H9 (cell line): ENCODE measurements at regions not wholly inside any gene's neighbourhood (a gene's known extent, or its start where the extent isn't known, plus 50 kb on each side); places are given as distances from the start of the nearest gene placed in this dataset.

Experiments used
- DNase-seq: peaks from one replicate; pipeline ENCODE4 v3.0.0-alpha.2; 2017
- H2AFZ ChIP-seq: one replicate; pipeline ENCODE4 v1.6.1; 2013; ENCODE audit warnings: mild to moderate bottlenecking, low read length, control low read depth, moderate library complexity
- H2AK5ac ChIP-seq: 2 replicates; pipeline ENCODE4 v1.6.1; 2013; ENCODE audit warnings: low read length, control low read depth, mixed read lengths; ENCODE audit not compliant: insufficient read length
- H2BK120ac ChIP-seq: one replicate; pipeline ENCODE4 v1.6.1; 2013; ENCODE audit warnings: low read depth, mild to moderate bottlenecking, low read length, control low read depth, inconsistent platforms; ENCODE audit not compliant: poor library complexity, severe bottlenecking
- H2BK12ac ChIP-seq: 2 replicates; pipeline ENCODE4 v1.6.1; 2013; ENCODE audit warnings: low read length, control low read depth, mixed read lengths, low read depth; ENCODE audit not compliant: insufficient read length
- H2BK15ac ChIP-seq: 2 replicates; pipeline ENCODE4 v1.6.1; 2013; ENCODE audit warnings: low read depth, low read length, control low read depth
- H2BK20ac ChIP-seq: one replicate; pipeline ENCODE4 v1.6.1; 2013; ENCODE audit warnings: low read depth, mild to moderate bottlenecking, low read length, control low read depth, inconsistent platforms; ENCODE audit not compliant: poor library complexity, severe bottlenecking
- H2BK5ac ChIP-seq: 2 replicates; pipeline ENCODE4 v1.6.1; 2013; ENCODE audit warnings: low read length, control low read depth, mixed read lengths; ENCODE audit not compliant: insufficient read length
- H3K14ac ChIP-seq: 2 replicates; pipeline ENCODE4 v1.6.1; 2013; ENCODE audit warnings: low read length, control low read depth; ENCODE audit not compliant: insufficient read depth
- H3K18ac ChIP-seq: 2 replicates; pipeline ENCODE4 v1.6.1; 2013; ENCODE audit warnings: low read depth, mild to moderate bottlenecking, mixed read lengths, low read length, control low read depth; ENCODE audit not compliant: insufficient read length
- H3K23ac ChIP-seq: 2 replicates; pipeline ENCODE4 v1.6.1; 2013; ENCODE audit warnings: low read length, control low read depth, mixed read lengths, low read depth; ENCODE audit not compliant: insufficient read length
- H3K23me2 ChIP-seq: 2 replicates; pipeline ENCODE4 v1.6.1; 2013; ENCODE audit warnings: low read depth, mild to moderate bottlenecking, mixed read lengths, low read length, control low read depth; ENCODE audit not compliant: insufficient read length, poor library complexity, severe bottlenecking
- H3K27ac ChIP-seq: 2 replicates; pipeline ENCODE4 v1.5.1; 2013; ENCODE audit warnings: low read length, control low read depth, mixed read lengths, low read depth; ENCODE audit not compliant: insufficient read length
- H3K27me3 ChIP-seq: 2 replicates; pipeline ENCODE4 v1.6.1; 2013; ENCODE audit warnings: low read length, control low read depth, inconsistent platforms; ENCODE audit not compliant: insufficient read depth
- H3K4ac ChIP-seq: 2 replicates; pipeline ENCODE4 v1.6.1; 2013; ENCODE audit warnings: low read depth, mild to moderate bottlenecking, control low read depth, inconsistent platforms, low read length, moderate library complexity
- H3K4me1 ChIP-seq: 2 replicates; pipeline ENCODE4 v1.6.1; 2013; ENCODE audit warnings: low read length, control low read depth, inconsistent platforms; ENCODE audit not compliant: insufficient read depth
- H3K4me2 ChIP-seq: 2 replicates; pipeline ENCODE4 v1.6.1; 2013; ENCODE audit warnings: low read length, control low read depth, mixed read lengths; ENCODE audit not compliant: insufficient read length, insufficient read depth
- H3K56ac ChIP-seq: 2 replicates; pipeline ENCODE4 v1.6.1; 2013; ENCODE audit warnings: low read depth, mild to moderate bottlenecking, mixed read lengths, low read length, control low read depth; ENCODE audit not compliant: insufficient read length
- H3K79me1 ChIP-seq: 2 replicates; pipeline ENCODE4 v1.6.1; 2013; ENCODE audit warnings: low read depth, mild to moderate bottlenecking, moderate library complexity, low read length, control low read depth, inconsistent platforms; ENCODE audit not compliant: insufficient read depth, poor library complexity, severe bottlenecking
- H3K79me2 ChIP-seq: 2 replicates; pipeline ENCODE4 v1.6.1; 2013; ENCODE audit warnings: low read length, control low read depth, inconsistent platforms; ENCODE audit not compliant: insufficient read depth
- H3K9ac ChIP-seq: 2 replicates; pipeline ENCODE4 v1.6.1; 2013; ENCODE audit warnings: low read length, control low read depth, mixed read lengths; ENCODE audit not compliant: insufficient read length; ENCODE audit errors: extremely low read depth
- H3K9me3 ChIP-seq: one replicate; pipeline ENCODE4 v1.6.1; 2013; ENCODE audit warnings: low read depth, low read length, inconsistent platforms; ENCODE audit not compliant: control insufficient read depth
- H3T11ph ChIP-seq: one replicate; pipeline ENCODE4 v1.6.1; 2013; ENCODE audit warnings: mild to moderate bottlenecking, low read length, control low read depth, inconsistent platforms
- H4K20me1 ChIP-seq: one replicate; pipeline ENCODE4 v1.6.1; 2013; ENCODE audit not compliant: control insufficient read depth, insufficient read length, insufficient read depth
- H4K5ac ChIP-seq: 2 replicates; pipeline ENCODE4 v1.6.1; 2013; ENCODE audit warnings: low read depth, mild to moderate bottlenecking, mixed read lengths, low read length, control low read depth; ENCODE audit not compliant: insufficient read length
- H4K8ac ChIP-seq: replicated peaks from 2 replicates; pipeline ENCODE4 v1.6.1; 2013; ENCODE audit warnings: low read length, control low read depth, mixed read lengths, low read depth; ENCODE audit not compliant: insufficient read length
- H4K91ac ChIP-seq: 2 replicates; pipeline ENCODE4 v1.6.1; 2013; ENCODE audit warnings: low read depth, mild to moderate bottlenecking, moderate library complexity, mixed read lengths, low read length, control low read depth; ENCODE audit not compliant: insufficient read length
- H3K27ac Mint-ChIP-seq, 3 experiments: 2 replicates in 2 of 3; 3 replicates in 1 of 3; pipeline ENCODE4 v1.8.0; 2020 to 2021; ENCODE audit warnings: mixed read lengths in 3 of 3, mild to moderate bottlenecking in 1 of 3, moderate library complexity in 1 of 3
- H3K27me3 Mint-ChIP-seq: 2 replicates; pipeline ENCODE4 v1.8.0; 2021; ENCODE audit warnings: low read depth, mild to moderate bottlenecking, moderate library complexity, mixed read lengths
- H3K36me3 Mint-ChIP-seq, 3 experiments: 2 replicates in 2 of 3; 3 replicates in 1 of 3; pipeline ENCODE4 v1.8.0; 2020 to 2021; ENCODE audit warnings: low read depth in 3 of 3, mixed read lengths in 3 of 3; ENCODE audit not compliant: insufficient read depth in 1 of 3
- H3K4me1 Mint-ChIP-seq, 2 experiments: 2 replicates each; pipeline ENCODE4 v1.8.0; 2020; ENCODE audit warnings: mixed read lengths in 2 of 2
- H3K4me3 Mint-ChIP-seq, 2 experiments: 2 replicates in 1 of 2; 3 replicates in 1 of 2; pipeline ENCODE4 v1.8.0; 2020 to 2021; ENCODE audit warnings: mild to moderate bottlenecking in 2 of 2, mixed read lengths in 2 of 2, moderate library complexity in 1 of 2
- H3K9me3 Mint-ChIP-seq, 2 experiments: 2 replicates in 1 of 2; 3 replicates in 1 of 2; pipeline ENCODE4 v1.8.0; 2020; ENCODE audit warnings: mild to moderate bottlenecking in 2 of 2, mixed read lengths in 2 of 2, moderate library complexity in 1 of 2
- WGBS: extraction: QIAGEN DNeasy Blood & Tissue Kit; methylation state at CpG from one replicate; pipeline ENCODE4 v1.1.7; 2013; ENCODE audit warnings: missing lambda C conversion rate, low lambda C conversion rate, mixed read lengths; ENCODE audit not compliant: insufficient read length; ENCODE audit errors: extremely low coverage; 5-methylcytosine and 5-hydroxymethylcytosine counted together
- TF ChIP-seq, protein P1 (sequence below): fragments of 200-600 bp; sonication (generic); conservative IDR thresholded peaks from 3 replicates; pipeline ENCODE4 v1.8.0; 2021; ENCODE audit warnings: antibody characterized with exemption, mild to moderate bottlenecking

DNA sequence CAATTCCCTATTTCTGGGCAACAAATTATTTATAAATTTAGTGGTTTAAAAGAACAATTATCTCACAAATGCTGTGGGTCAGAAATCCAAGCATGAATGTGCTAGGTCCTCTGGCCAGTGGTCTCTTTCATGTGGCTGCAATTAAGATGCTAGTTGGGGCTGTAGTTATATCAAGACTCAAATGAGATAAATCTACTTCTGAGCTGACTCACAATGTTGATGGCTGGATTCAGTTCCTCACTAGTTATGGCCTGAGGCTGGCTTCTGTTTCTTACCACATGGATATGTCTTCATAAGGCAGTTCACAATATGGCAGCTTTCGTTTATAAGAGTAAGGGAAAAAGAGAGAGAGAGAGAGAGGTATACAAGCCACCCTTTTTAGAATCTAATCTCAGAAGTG, 717.0 kb downstream of the PRELID2 start:
- H3K79me2 ChIP-seq, result no peaks in the 10 kb centered on the region
- H3K14ac ChIP-seq, result no peak overlapping the region
- Mint-ChIP-seq H3K9me3 (no peaks in the 10 kb centered on the region; a peak in 1 of 5 replicates), H3K27ac (no peak overlapping the region), H3K4me1 (peaks cover 5% of the 10 kb centered on the region in 2 experiments), H3K36me3 (no peaks in the 10 kb centered on the region; a peak in 1 of 7 replicates), H3K27me3 (no peaks in the 10 kb centered on the region), H3K4me3 (no peak overlapping the region)
- no peak overlapping the region for H3K18ac ChIP-seq
- H2BK5ac ChIP-seq, result no peak overlapping the region
- H4K5ac ChIP-seq, result no peak overlapping the region
- H2BK15ac ChIP-seq, result no peak overlapping the region
- H4K91ac ChIP-seq, result no peak overlapping the region
- no peak overlapping the region for H2AK5ac ChIP-seq
- no peak for DNase-seq
- no peak overlapping the region for H2BK120ac ChIP-seq
- no peaks in the 10 kb centered on the region for H3K79me1 ChIP-seq
- H4K20me1 ChIP-seq, result no peaks in the 10 kb centered on the region
- no peak overlapping the region for H2BK12ac ChIP-seq
- no peak overlapping the region for H4K8ac ChIP-seq
- no peak overlapping the region for H3K23ac ChIP-seq
- TF ChIP-seq, protein P1, sequence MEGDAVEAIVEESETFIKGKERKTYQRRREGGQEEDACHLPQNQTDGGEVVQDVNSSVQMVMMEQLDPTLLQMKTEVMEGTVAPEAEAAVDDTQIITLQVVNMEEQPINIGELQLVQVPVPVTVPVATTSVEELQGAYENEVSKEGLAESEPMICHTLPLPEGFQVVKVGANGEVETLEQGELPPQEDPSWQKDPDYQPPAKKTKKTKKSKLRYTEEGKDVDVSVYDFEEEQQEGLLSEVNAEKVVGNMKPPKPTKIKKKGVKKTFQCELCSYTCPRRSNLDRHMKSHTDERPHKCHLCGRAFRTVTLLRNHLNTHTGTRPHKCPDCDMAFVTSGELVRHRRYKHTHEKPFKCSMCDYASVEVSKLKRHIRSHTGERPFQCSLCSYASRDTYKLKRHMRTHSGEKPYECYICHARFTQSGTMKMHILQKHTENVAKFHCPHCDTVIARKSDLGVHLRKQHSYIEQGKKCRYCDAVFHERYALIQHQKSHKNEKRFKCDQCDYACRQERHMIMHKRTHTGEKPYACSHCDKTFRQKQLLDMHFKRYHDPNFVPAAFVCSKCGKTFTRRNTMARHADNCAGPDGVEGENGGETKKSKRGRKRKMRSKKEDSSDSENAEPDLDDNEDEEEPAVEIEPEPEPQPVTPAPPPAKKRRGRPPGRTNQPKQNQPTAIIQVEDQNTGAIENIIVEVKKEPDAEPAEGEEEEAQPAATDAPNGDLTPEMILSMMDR, result no peak
- no peaks in the 10 kb centered on the region for H3K4me1 ChIP-seq
- H3K23me2 ChIP-seq, result no peaks in the 10 kb centered on the region
- no peak overlapping the region for H3K4ac ChIP-seq
- no peak overlapping the region for H2AFZ ChIP-seq
- no peak overlapping the region for H3T11ph ChIP-seq
- no peak overlapping the region for H3K4me2 ChIP-seq
- no peak overlapping the region for H3K9ac ChIP-seq
- H3K9me3 ChIP-seq, result no peaks in the 10 kb centered on the region
- no CpG with 5 or more reads among the region's 1 CpG for WGBS
- no peaks in the 10 kb centered on the region for H3K27me3 ChIP-seq
- H3K56ac ChIP-seq, result no peak overlapping the region
- H2BK20ac ChIP-seq, result no peak overlapping the region
- H3K27ac ChIP-seq, result no peak overlapping the region
